SK-N-SH (cell line): ENCODE measurements at regions not wholly inside any gene's neighbourhood (a gene's known extent, or its start where the extent isn't known, plus 50 kb on each side); places are given as distances from the start of the nearest gene placed in this dataset.

Experiments
- CTCF ChIA-PET: fragments of 300-600, 350-600 bp; formaldehyde crosslinking; extraction: SDS; loops from one replicate; lab custom pipeline; 2021; lab: Yijun Ruan, JAX
- POLR2A ChIA-PET: fragments of 350-600 bp; sonication (Branson Sonifier 250); formaldehyde crosslinking; extraction: SDS; loops from one replicate; lab custom pipeline; 2020; ENCODE audit warnings: antibody characterized with exemption, inconsistent platforms; lab: Yijun Ruan, JAX
- DNase-seq: peaks from one replicate; pipeline ENCODE4 v3.0.0; 2012
- H2AFZ ChIP-seq: fragments of 200-600 bp; sonication (generic); 2 replicates; pipeline ENCODE4 v1.8.1; 2016; ENCODE audit warnings: antibody characterized with exemption, mild to moderate bottlenecking, low read depth
- H3F3A ChIP-seq: fragments of 200-600 bp; sonication (generic); replicated peaks from 2 replicates; pipeline ENCODE3; 2016; ENCODE audit warnings: antibody characterized with exemption, mild to moderate bottlenecking; ENCODE audit not compliant: insufficient read depth
- H3K27ac ChIP-seq, 2 experiments: fragments of 200-500 bp in 1 of 2; fragments of 200-600 bp in 1 of 2; sonication (Bioruptor generic) in 1 of 2; sonication (generic), shearing (Covaris generic) in 1 of 2; 2 replicates each; pipeline versions ENCODE4 v1.5.1 to v1.6.1; 2014 to 2016; ENCODE audit warnings: low read depth in 2 of 2, inconsistent platforms in 1 of 2, low read length in 1 of 2, mild to moderate bottlenecking in 1 of 2, mixed read lengths in 1 of 2
- H3K27me3 ChIP-seq: fragments of 200-600 bp; sonication (generic), shearing (Covaris generic); 2 replicates; pipeline ENCODE4 v1.6.1; 2016; ENCODE audit warnings: mixed run types; ENCODE audit not compliant: insufficient read depth
- H3K36me3 ChIP-seq, 2 experiments: fragments of 200-500 bp in 1 of 2; fragments of 200-600 bp in 1 of 2; sonication (Bioruptor generic) in 1 of 2; sonication (generic) in 1 of 2; replicated peaks in 1 of 2; 2 replicates each; pipeline versions ENCODE3 to v1.5.1; 2014 to 2016; ENCODE audit warnings: low read length in 1 of 2, mild to moderate bottlenecking in 1 of 2; ENCODE audit not compliant: insufficient read depth in 2 of 2, control insufficient read depth in 1 of 2
- H3K4me1 ChIP-seq, 2 experiments: fragments of 200-500 bp in 1 of 2; fragments of 200-600 bp in 1 of 2; sonication (Bioruptor generic) in 1 of 2; sonication (generic), shearing (Covaris generic) in 1 of 2; 2 replicates each; pipeline versions ENCODE4 v1.5.1 to v1.6.1; 2014 to 2016; ENCODE audit warnings: low read depth in 1 of 2, low read length in 1 of 2, mixed run types in 1 of 2; ENCODE audit not compliant: insufficient read depth in 2 of 2, control insufficient read depth in 1 of 2
- H3K4me2 ChIP-seq: fragments of 200-600 bp; sonication (generic), shearing (Covaris generic); 2 replicates; pipeline ENCODE4 v1.6.1; 2017; ENCODE audit warnings: mixed run types
- H3K4me3 ChIP-seq, 2 experiments: fragments of 200-500 bp in 1 of 2; fragments of 200-600 bp in 1 of 2; sonication (Bioruptor generic) in 1 of 2; sonication (generic), shearing (Covaris generic) in 1 of 2; 2 replicates each; pipeline versions ENCODE4 v1.5.1 to v1.8.1; 2014 to 2016; ENCODE audit warnings: low read depth in 2 of 2, inconsistent platforms in 1 of 2, low read length in 1 of 2, mild to moderate bottlenecking in 1 of 2, mixed read lengths in 1 of 2, moderate library complexity in 1 of 2
- H3K79me2 ChIP-seq: fragments of 200-600 bp; sonication (generic); 2 replicates; pipeline ENCODE4 v1.8.1; 2017; ENCODE audit warnings: mild to moderate bottlenecking; ENCODE audit not compliant: insufficient read depth
- H3K9ac ChIP-seq: fragments of 200-600 bp; sonication (generic); 2 replicates; pipeline ENCODE4 v1.6.1; 2017; ENCODE audit warnings: mixed run types
- H3K9me2 ChIP-seq: fragments of 200-600 bp; sonication (generic); 2 replicates; pipeline ENCODE4 v1.6.1; 2017; ENCODE audit warnings: mixed run types
- H3K9me3 ChIP-seq: fragments of 200-600 bp; sonication (generic); 2 replicates; pipeline ENCODE4 v1.6.1; 2017; ENCODE audit warnings: mixed run types, mild to moderate bottlenecking, moderate library complexity
- H4K20me1 ChIP-seq: fragments of 200-600 bp; sonication (generic); 2 replicates; pipeline ENCODE4 v1.6.1; 2017; ENCODE audit warnings: mild to moderate bottlenecking, mixed run types; ENCODE audit not compliant: insufficient read depth
- CHD2 ChIP-seq: fragments of 150-350 bp; IDR thresholded peaks from 2 replicates; pipeline ENCODE4 v1.6.1; 2018; ENCODE audit warnings: low read length; ENCODE audit not compliant: partially characterized antibody
- ELF1 ChIP-seq: IDR thresholded peaks from 2 replicates; pipeline ENCODE4 v1.4.0; 2012
- EZH2phosphoT487 ChIP-seq: fragments of 200-600 bp; sonication (generic); IDR thresholded peaks from 2 replicates; pipeline ENCODE4 v1.6.1; 2017; ENCODE audit warnings: low read depth, mixed run types, mild to moderate bottlenecking, antibody characterized with exemption, moderate library complexity, borderline replicate concordance
- FOXJ3 ChIP-seq: sonication (generic); formaldehyde crosslinking; IDR thresholded peaks from 2 replicates; pipeline ENCODE4 v1.5.1; 2020; ENCODE audit warnings: mild to moderate bottlenecking, missing genetic modification reagents
- FOXM1 ChIP-seq: IDR thresholded peaks from 2 replicates; pipeline ENCODE4 v1.4.0; 2012; ENCODE audit warnings: low read depth, mild to moderate bottlenecking
- GABPA ChIP-seq: IDR thresholded peaks from 2 replicates; pipeline ENCODE4 v1.4.0; 2012; ENCODE audit warnings: low read depth, mild to moderate bottlenecking
- GATA2 ChIP-seq: sonication (generic); formaldehyde crosslinking; IDR thresholded peaks from 2 replicates; pipeline ENCODE4 v1.5.0; 2020; ENCODE audit warnings: mild to moderate bottlenecking, missing genetic modification reagents
- JUND ChIP-seq: IDR thresholded peaks from 2 replicates; pipeline ENCODE4 v1.4.0; 2012
- NFIC ChIP-seq: IDR thresholded peaks from 2 replicates; pipeline ENCODE4 v1.4.0; 2012; ENCODE audit warnings: borderline replicate concordance
- NRF1 ChIP-seq: IDR thresholded peaks from 2 replicates; pipeline ENCODE4 v1.6.1; 2012; ENCODE audit warnings: low read depth, mild to moderate bottlenecking, low read length
- POLR2AphosphoS5 ChIP-seq: IDR thresholded peaks from 2 replicates; pipeline ENCODE4 v1.6.1; 2012; ENCODE audit warnings: low read depth, low read length
- RAD21 ChIP-seq: IDR thresholded peaks from 2 replicates; pipeline ENCODE4 v1.6.1; 2012; ENCODE audit warnings: mild to moderate bottlenecking, low read length
- RFX5 ChIP-seq: IDR thresholded peaks from 2 replicates; pipeline ENCODE4 v1.6.1; 2012; ENCODE audit warnings: mild to moderate bottlenecking, improper control_type of control experiment, low read length
- SMC3 ChIP-seq: IDR thresholded peaks from 2 replicates; pipeline ENCODE4 v1.6.1; 2012; ENCODE audit warnings: low read depth, low read length, improper control_type of control experiment
- TAF1 ChIP-seq: IDR thresholded peaks from 2 replicates; pipeline ENCODE4 v1.6.1; 2012; ENCODE audit warnings: low read depth, mild to moderate bottlenecking, low read length, moderate library complexity, borderline replicate concordance
- TCF12 ChIP-seq: IDR thresholded peaks from 2 replicates; pipeline ENCODE4 v1.4.0; 2012
- TEAD4 ChIP-seq: IDR thresholded peaks from 2 replicates; pipeline ENCODE4 v1.4.0; 2012; ENCODE audit warnings: mild to moderate bottlenecking, borderline replicate concordance; ENCODE audit not compliant: insufficient read depth
- YY1 ChIP-seq: IDR thresholded peaks from 2 replicates; pipeline ENCODE4 v1.4.0; 2012; ENCODE audit warnings: low read depth, mild to moderate bottlenecking
- WGBS: methylation state at CpG from one replicate; pipeline ENCODE4 v1.1.6; 2017; ENCODE audit warnings: low lambda C conversion rate; 5-methylcytosine and 5-hydroxymethylcytosine counted together
- TF ChIP-seq, protein P1 (sequence below): IDR thresholded peaks from 2 replicates; pipeline ENCODE4 v1.4.0; 2012; ENCODE audit warnings: low read depth, borderline replicate concordance
- TF ChIP-seq, protein P2 (sequence below): fragments of 150-350 bp; IDR thresholded peaks from 2 replicates; pipeline ENCODE4 v1.6.1; 2017; ENCODE audit warnings: antibody characterized with exemption, low read length, low read depth, borderline replicate concordance
- TF ChIP-seq, protein P3 (sequence below): IDR thresholded peaks from 2 replicates; pipeline ENCODE4; 2012
- TF ChIP-seq, protein P4 (sequence below): fragments of 150-350 bp; IDR thresholded peaks from 2 replicates; pipeline ENCODE4 v1.6.1; 2016; ENCODE audit warnings: mild to moderate bottlenecking, low read depth, low read length
- TF ChIP-seq, protein P5 (sequence below): fragments of 200-600 bp; sonication (generic); IDR thresholded peaks from 2 replicates; pipeline ENCODE4 v1.6.1; 2017; ENCODE audit warnings: antibody characterized with exemption, mild to moderate bottlenecking, moderate library complexity

DNA sequence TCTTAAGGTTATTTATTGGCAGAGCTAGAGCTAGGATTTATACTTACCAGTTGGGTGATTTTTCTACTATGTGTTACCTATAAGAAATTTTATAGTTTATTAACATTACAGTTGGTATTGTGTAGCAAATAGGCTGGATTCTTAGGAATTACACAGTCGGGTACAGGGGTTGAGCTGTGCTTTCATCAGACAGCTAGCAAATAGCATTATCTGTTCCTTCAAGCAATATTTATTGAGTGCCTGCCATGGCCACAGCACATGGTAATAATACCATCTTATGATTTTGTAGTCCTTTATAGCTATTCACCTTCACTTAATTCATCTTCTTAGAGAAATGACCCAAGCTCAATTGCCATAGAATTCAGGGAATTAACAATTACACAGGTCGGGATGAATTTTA lies 109.4 kb upstream of the PACRGL start:
- no peaks in the 10 kb centered on the region for H3K27me3 ChIP-seq
- no peaks in the 10 kb centered on the region for H3K9me2 ChIP-seq
- no peaks in the 10 kb centered on the region for H4K20me1 ChIP-seq
- 88% methylated on average over 2 of the region's 2 CpGs for WGBS
- TF ChIP-seq ELF1 = no peak
- TF ChIP-seq YY1 = no peak
- TF ChIP-seq JUND = no peak
- TF ChIP-seq SMC3 = no peak
- TF ChIP-seq CHD2 = no peak
- TF ChIP-seq NFIC = no peak
- TF ChIP-seq TAF1 = no peak
- TF ChIP-seq GABPA = no peak
- TF ChIP-seq, protein P1, sequence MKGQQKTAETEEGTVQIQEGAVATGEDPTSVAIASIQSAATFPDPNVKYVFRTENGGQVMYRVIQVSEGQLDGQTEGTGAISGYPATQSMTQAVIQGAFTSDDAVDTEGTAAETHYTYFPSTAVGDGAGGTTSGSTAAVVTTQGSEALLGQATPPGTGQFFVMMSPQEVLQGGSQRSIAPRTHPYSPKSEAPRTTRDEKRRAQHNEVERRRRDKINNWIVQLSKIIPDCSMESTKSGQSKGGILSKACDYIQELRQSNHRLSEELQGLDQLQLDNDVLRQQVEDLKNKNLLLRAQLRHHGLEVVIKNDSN = no peak
- TF ChIP-seq, protein P2, sequence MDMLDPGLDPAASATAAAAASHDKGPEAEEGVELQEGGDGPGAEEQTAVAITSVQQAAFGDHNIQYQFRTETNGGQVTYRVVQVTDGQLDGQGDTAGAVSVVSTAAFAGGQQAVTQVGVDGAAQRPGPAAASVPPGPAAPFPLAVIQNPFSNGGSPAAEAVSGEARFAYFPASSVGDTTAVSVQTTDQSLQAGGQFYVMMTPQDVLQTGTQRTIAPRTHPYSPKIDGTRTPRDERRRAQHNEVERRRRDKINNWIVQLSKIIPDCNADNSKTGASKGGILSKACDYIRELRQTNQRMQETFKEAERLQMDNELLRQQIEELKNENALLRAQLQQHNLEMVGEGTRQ = no peak
- TF ChIP-seq GATA2 (CRISPR knock-in tag) = no peak
- TF ChIP-seq, protein P3, sequence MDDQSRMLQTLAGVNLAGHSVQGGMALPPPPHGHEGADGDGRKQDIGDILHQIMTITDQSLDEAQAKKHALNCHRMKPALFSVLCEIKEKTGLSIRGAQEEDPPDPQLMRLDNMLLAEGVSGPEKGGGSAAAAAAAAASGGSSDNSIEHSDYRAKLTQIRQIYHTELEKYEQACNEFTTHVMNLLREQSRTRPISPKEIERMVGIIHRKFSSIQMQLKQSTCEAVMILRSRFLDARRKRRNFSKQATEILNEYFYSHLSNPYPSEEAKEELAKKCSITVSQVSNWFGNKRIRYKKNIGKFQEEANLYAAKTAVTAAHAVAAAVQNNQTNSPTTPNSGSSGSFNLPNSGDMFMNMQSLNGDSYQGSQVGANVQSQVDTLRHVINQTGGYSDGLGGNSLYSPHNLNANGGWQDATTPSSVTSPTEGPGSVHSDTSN = no peak
- TF ChIP-seq FOXJ3 (CRISPR knock-in tag) = no peak
- TF ChIP-seq RAD21 = no peak
- no peak for TF ChIP-seq POLR2AphosphoS5
- TF ChIP-seq, all 33 proteins: peak for 0
- H2AFZ ChIP-seq = no peak overlapping the region
- no peak overlapping the region for H3K9ac ChIP-seq
- H3K79me2 ChIP-seq = no peaks in the 10 kb centered on the region
- peaks cover 3% of the 10 kb centered on the region for H3F3A ChIP-seq
- no peak for DNase-seq
- no peak overlapping the region for H3K4me2 ChIP-seq
- no peak overlapping the region for H3K27ac ChIP-seq
- peaks cover 0 to 7% of the 10 kb centered on the region in 2 experiments; a peak in 2 of 4 replicates for H3K4me1 ChIP-seq
- no peak overlapping the region for H3K4me3 ChIP-seq
- POLR2A ChIA-PET = no interaction called here
- CTCF ChIA-PET = interaction anchor here (0.9 to 1.6 kb wide), 2 partner anchors 24 to 31 kb away, joined by 3 to 6 read pairs; no protein-coding TSS in a partner anchor
- peaks cover 44 to 45% of the 10 kb centered on the region in 2 experiments for H3K36me3 ChIP-seq
- no peaks in the 10 kb centered on the region for H3K9me3 ChIP-seq

DNA sequence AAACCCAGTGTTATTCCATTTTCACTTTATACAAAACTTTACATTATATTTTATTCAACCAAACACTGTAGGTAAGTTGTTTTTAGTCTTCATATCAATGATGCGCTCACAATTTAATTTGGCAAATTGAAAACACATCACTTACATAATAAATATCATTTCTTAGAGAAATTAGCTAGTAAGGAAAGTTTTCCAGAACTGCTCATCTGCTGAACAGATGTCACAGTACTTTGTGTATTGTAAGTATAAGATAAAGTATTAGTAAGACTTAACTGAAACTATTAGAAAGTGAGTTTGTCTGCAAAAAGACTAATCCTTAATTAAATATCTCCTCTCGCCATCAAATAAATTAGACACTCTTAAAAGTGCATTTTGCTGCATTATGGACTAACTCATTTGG lies 108.7 kb upstream of the PACRGL start:
- Histone ChIP-seq H3K79me2 (no peaks in the 10 kb centered on the region), H3K27me3 (no peaks in the 10 kb centered on the region), H3K27ac (peak overlapping the region in 1 of 2 experiments; percentile 50; a peak in 1 of 4 replicates), H3K36me3 (peaks cover 46 to 51% of the 10 kb centered on the region in 2 experiments), H2AFZ (no peak overlapping the region), H3K4me1 (peaks cover 0 to 7% of the 10 kb centered on the region in 2 experiments; a peak in 2 of 4 replicates), H3K9me2 (no peaks in the 10 kb centered on the region), H3F3A (peaks cover 3% of the 10 kb centered on the region), H4K20me1 (no peaks in the 10 kb centered on the region), H3K9ac (no peak overlapping the region), H3K4me2 (no peak overlapping the region), H3K4me3 (no peak overlapping the region), H3K9me3 (no peaks in the 10 kb centered on the region)
- POLR2A ChIA-PET = no interaction called here
- WGBS = 74% methylated on average over 2 of the region's 2 CpGs
- DNase-seq = no peak
- CTCF ChIA-PET = interaction anchor here (0.9 to 1.6 kb wide), 2 partner anchors 23 to 32 kb away, joined by 3 to 6 read pairs; no protein-coding TSS in a partner anchor
- TF ChIP-seq, protein P4, sequence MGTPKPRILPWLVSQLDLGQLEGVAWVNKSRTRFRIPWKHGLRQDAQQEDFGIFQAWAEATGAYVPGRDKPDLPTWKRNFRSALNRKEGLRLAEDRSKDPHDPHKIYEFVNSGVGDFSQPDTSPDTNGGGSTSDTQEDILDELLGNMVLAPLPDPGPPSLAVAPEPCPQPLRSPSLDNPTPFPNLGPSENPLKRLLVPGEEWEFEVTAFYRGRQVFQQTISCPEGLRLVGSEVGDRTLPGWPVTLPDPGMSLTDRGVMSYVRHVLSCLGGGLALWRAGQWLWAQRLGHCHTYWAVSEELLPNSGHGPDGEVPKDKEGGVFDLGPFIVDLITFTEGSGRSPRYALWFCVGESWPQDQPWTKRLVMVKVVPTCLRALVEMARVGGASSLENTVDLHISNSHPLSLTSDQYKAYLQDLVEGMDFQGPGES = no peak
- TF ChIP-seq EZH2phosphoT487 (no peak), TAF1 (no peak), GATA2 (CRISPR knock-in tag) (no peak), TEAD4 (no peak), TCF12 (no peak), SMC3 (no peak), FOXM1 (no peak), NRF1 (no peak), RFX5 (no peak)
- TF ChIP-seq, protein P5, sequence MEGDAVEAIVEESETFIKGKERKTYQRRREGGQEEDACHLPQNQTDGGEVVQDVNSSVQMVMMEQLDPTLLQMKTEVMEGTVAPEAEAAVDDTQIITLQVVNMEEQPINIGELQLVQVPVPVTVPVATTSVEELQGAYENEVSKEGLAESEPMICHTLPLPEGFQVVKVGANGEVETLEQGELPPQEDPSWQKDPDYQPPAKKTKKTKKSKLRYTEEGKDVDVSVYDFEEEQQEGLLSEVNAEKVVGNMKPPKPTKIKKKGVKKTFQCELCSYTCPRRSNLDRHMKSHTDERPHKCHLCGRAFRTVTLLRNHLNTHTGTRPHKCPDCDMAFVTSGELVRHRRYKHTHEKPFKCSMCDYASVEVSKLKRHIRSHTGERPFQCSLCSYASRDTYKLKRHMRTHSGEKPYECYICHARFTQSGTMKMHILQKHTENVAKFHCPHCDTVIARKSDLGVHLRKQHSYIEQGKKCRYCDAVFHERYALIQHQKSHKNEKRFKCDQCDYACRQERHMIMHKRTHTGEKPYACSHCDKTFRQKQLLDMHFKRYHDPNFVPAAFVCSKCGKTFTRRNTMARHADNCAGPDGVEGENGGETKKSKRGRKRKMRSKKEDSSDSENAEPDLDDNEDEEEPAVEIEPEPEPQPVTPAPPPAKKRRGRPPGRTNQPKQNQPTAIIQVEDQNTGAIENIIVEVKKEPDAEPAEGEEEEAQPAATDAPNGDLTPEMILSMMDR = no peak
